WTC11 (cell line): ENCODE measurements at regions not wholly inside any gene's neighbourhood (a gene's known extent, or its start where the extent isn't known, plus 50 kb on each side); places are given as distances from the start of the nearest gene placed in this dataset.

Source experiments
- ATAC-seq: fragments of 200-7000 bp; cut with Tn5 transposase; 2 replicates; pipeline ENCODE4 v1.10.0; 2021; ENCODE audit warnings: mild to moderate bottlenecking, moderate library complexity
- CTCF ChIA-PET: fragments of 300-600 bp; sonication (Branson Sonifier 250); formaldehyde crosslinking; loops from one replicate; lab custom pipeline; 2021; ENCODE audit warnings: antibody characterized with exemption; lab: Charles Lee
- POLR2A ChIA-PET: fragments of 350-600 bp; sonication (Branson Sonifier 250); formaldehyde crosslinking; loops from one replicate; lab custom pipeline; 2021; ENCODE audit warnings: antibody characterized with exemption; lab: Charles Lee
- DNase-seq: peaks from one replicate; pipeline ENCODE4 v3.0.0; 2021; ENCODE audit warnings: low spot score
- H3K27ac Mint-ChIP-seq: 2 replicates; pipeline ENCODE4 v1.8.0; 2021; ENCODE audit warnings: mixed read lengths
- H3K27me3 Mint-ChIP-seq: 2 replicates; pipeline ENCODE4 v1.8.0; 2021; ENCODE audit warnings: low read depth, mild to moderate bottlenecking, moderate library complexity, mixed read lengths
- H3K36me3 Mint-ChIP-seq: 2 replicates; pipeline ENCODE4 v1.8.0; 2021; ENCODE audit warnings: mixed read lengths
- H3K4me1 Mint-ChIP-seq: 2 replicates; pipeline ENCODE4 v1.8.0; 2022; ENCODE audit warnings: mixed read lengths
- H3K4me3 Mint-ChIP-seq: 2 replicates; pipeline ENCODE4 v1.8.0; 2021; ENCODE audit warnings: mild to moderate bottlenecking, moderate library complexity, mixed read lengths
- H3K9me3 Mint-ChIP-seq: 2 replicates; pipeline ENCODE4 v1.8.0; 2021; ENCODE audit warnings: mixed read lengths
- CREB1 ChIP-seq: sonication (generic); formaldehyde crosslinking; IDR thresholded peaks from 2 replicates; pipeline ENCODE4 v1.8.0; 2023; ENCODE audit warnings: mild to moderate bottlenecking, missing genetic modification reagents
- JUN ChIP-seq: sonication (generic); formaldehyde crosslinking; IDR thresholded peaks from 2 replicates; pipeline ENCODE4 v1.8.0; 2023; ENCODE audit warnings: mild to moderate bottlenecking, missing genetic modification reagents
- MXD4 ChIP-seq: fragments of 250-450 bp; sonication (Bioruptor Pico); IDR thresholded peaks from 2 replicates; pipeline ENCODE4 v1.8.0; 2021; ENCODE audit warnings: mild to moderate bottlenecking, moderate library complexity, borderline replicate concordance
- OVOL2 ChIP-seq: fragments of 250-450 bp; sonication (Bioruptor Pico); IDR thresholded peaks from 2 replicates; pipeline ENCODE4 v1.9.0; 2021; ENCODE audit warnings: mild to moderate bottlenecking, borderline replicate concordance
- RORB ChIP-seq: fragments of 250-450 bp; sonication (Bioruptor Pico); IDR thresholded peaks from 2 replicates; pipeline ENCODE4 v1.9.0; 2021; ENCODE audit warnings: mild to moderate bottlenecking
- SMAD4 ChIP-seq: sonication (generic); formaldehyde crosslinking; IDR thresholded peaks from 2 replicates; pipeline ENCODE4 v1.8.0; 2022; ENCODE audit warnings: mild to moderate bottlenecking, missing genetic modification reagents
- STAT6 ChIP-seq: sonication (generic); formaldehyde crosslinking; conservative IDR thresholded peaks from 2 replicates; pipeline ENCODE4 v1.8.1; 2023; ENCODE audit warnings: mild to moderate bottlenecking, low read depth, missing genetic modification reagents, moderate library complexity
- TP53 ChIP-seq: sonication (generic); formaldehyde crosslinking; IDR thresholded peaks from 2 replicates; pipeline ENCODE4 v1.8.1; 2023; ENCODE audit warnings: mild to moderate bottlenecking, missing genetic modification reagents
- ZNF317 ChIP-seq: sonication (generic); formaldehyde crosslinking; IDR thresholded peaks from 2 replicates; pipeline ENCODE4 v1.8.1; 2023; ENCODE audit warnings: low read depth, mild to moderate bottlenecking, moderate library complexity, missing genetic modification reagents, borderline replicate concordance
- ZNF396 ChIP-seq: fragments of 250-450 bp; sonication (Bioruptor Pico); IDR thresholded peaks from 2 replicates; pipeline ENCODE4 v1.8.0; 2021; ENCODE audit warnings: mild to moderate bottlenecking, moderate library complexity, borderline replicate concordance
- ZNF425 ChIP-seq: fragments of 250-450 bp; sonication (Bioruptor Pico); conservative IDR thresholded peaks from 2 replicates; pipeline ENCODE4 v1.9.0; 2021; ENCODE audit warnings: mild to moderate bottlenecking
- TF ChIP-seq, protein P1 (sequence below): sonication (generic); formaldehyde crosslinking; IDR thresholded peaks from 2 replicates; pipeline ENCODE4 v1.8.0; 2023; ENCODE audit warnings: missing genetic modification reagents, mild to moderate bottlenecking, borderline replicate concordance
- TF ChIP-seq, protein P2 (sequence below): sonication (generic); formaldehyde crosslinking; IDR thresholded peaks from 2 replicates; pipeline ENCODE4 v1.8.1; 2022; ENCODE audit warnings: low read depth, missing genetic modification reagents, borderline replicate concordance

DNA sequence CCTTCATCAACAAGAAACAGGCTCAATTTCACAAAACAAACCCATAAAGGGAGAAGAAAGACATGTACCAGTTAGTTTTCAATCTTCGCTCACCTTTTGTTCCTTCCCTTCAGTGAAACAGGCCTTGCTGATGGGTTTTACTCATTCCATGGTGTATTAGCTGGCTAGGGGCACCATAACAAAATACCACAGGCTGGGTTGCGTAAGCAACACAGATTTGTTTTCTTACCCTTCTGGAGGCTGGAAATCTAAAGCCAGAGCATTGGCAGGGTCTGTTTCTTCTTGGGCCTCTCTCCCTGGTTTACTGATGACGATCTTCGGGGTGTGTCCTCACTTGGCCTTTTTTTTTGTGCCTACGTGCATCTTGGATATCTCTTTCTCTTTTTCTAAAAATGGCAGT lies 383.4 kb upstream of the RBFOX1 start (continued):
- no peak for TF ChIP-seq OVOL2 (CRISPR knock-in tag)

DNA sequence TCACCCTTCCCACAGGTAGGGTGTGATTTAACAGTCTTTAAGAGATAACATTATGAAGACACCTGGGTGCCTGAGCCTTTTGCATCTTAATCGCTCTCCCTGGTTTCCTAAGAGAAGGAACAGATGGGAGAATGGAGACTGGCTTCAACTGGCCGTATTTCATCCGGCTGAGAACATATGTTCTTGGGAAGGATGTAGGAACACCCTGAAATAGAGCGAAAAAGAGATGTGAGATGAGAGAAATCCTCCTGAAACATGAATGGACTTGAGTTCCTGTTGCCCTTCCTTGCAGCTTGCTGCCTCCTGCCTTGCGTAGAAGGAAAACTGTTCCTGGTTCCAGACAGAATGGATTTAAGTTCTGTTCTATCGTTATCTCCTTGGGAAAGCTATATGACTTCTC lies 385.4 kb upstream of the RBFOX1 start:
- Mint-ChIP-seq H3K27ac (no peak overlapping the region), H3K9me3 (peaks cover 70% of the 10 kb centered on the region), H3K4me3 (no peak overlapping the region), H3K27me3 (peaks cover 6% of the 10 kb centered on the region), H3K36me3 (peaks cover 68% of the 10 kb centered on the region), H3K4me1 (no peaks in the 10 kb centered on the region)
- TF ChIP-seq TP53 (CRISPR knock-in tag) = no peak
- no peak for TF ChIP-seq MXD4 (CRISPR knock-in tag)
- TF ChIP-seq, protein P1, sequence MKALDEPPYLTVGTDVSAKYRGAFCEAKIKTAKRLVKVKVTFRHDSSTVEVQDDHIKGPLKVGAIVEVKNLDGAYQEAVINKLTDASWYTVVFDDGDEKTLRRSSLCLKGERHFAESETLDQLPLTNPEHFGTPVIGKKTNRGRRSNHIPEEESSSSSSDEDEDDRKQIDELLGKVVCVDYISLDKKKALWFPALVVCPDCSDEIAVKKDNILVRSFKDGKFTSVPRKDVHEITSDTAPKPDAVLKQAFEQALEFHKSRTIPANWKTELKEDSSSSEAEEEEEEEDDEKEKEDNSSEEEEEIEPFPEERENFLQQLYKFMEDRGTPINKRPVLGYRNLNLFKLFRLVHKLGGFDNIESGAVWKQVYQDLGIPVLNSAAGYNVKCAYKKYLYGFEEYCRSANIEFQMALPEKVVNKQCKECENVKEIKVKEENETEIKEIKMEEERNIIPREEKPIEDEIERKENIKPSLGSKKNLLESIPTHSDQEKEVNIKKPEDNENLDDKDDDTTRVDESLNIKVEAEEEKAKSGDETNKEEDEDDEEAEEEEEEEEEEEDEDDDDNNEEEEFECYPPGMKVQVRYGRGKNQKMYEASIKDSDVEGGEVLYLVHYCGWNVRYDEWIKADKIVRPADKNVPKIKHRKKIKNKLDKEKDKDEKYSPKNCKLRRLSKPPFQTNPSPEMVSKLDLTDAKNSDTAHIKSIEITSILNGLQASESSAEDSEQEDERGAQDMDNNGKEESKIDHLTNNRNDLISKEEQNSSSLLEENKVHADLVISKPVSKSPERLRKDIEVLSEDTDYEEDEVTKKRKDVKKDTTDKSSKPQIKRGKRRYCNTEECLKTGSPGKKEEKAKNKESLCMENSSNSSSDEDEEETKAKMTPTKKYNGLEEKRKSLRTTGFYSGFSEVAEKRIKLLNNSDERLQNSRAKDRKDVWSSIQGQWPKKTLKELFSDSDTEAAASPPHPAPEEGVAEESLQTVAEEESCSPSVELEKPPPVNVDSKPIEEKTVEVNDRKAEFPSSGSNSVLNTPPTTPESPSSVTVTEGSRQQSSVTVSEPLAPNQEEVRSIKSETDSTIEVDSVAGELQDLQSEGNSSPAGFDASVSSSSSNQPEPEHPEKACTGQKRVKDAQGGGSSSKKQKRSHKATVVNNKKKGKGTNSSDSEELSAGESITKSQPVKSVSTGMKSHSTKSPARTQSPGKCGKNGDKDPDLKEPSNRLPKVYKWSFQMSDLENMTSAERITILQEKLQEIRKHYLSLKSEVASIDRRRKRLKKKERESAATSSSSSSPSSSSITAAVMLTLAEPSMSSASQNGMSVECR (CRISPR knock-in tag) = no peak
- TF ChIP-seq ZNF425 (CRISPR knock-in tag) = no peak
- no peak for TF ChIP-seq ZNF396 (CRISPR knock-in tag)
- TF ChIP-seq CREB1 (CRISPR knock-in tag) = no peak
- TF ChIP-seq, protein P2, sequence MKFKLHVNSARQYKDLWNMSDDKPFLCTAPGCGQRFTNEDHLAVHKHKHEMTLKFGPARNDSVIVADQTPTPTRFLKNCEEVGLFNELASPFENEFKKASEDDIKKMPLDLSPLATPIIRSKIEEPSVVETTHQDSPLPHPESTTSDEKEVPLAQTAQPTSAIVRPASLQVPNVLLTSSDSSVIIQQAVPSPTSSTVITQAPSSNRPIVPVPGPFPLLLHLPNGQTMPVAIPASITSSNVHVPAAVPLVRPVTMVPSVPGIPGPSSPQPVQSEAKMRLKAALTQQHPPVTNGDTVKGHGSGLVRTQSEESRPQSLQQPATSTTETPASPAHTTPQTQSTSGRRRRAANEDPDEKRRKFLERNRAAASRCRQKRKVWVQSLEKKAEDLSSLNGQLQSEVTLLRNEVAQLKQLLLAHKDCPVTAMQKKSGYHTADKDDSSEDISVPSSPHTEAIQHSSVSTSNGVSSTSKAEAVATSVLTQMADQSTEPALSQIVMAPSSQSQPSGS (CRISPR knock-in tag) = no peak
- ChIA-PET CTCF (no interaction called here), POLR2A (no interaction called here)
- no peak for DNase-seq
- ATAC-seq = no peak

DNA sequence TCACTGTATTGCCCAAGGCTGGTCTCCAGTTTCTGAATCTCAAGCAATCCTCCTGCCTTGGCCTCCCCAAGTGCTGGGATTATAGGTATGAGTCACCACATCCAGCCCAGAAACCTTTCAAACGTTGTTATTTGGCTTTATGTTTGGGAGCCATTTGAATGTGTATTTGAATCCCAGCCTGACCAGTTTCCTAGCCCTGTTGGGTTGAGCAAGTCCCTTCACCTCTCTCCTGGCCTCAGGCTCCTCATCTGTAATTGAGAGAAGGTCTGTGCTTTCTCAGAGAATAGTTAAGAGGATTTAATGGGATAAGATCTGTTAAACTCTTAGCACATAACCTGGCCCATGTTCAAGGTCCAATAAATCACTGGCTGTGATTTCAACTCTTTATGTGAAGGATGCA lies 385.8 kb upstream of the RBFOX1 start:
- Mint-ChIP-seq H3K4me1 (no peaks in the 10 kb centered on the region), H3K27ac (no peak overlapping the region), H3K4me3 (no peak overlapping the region), H3K9me3 (peaks cover 67% of the 10 kb centered on the region), H3K36me3 (peaks cover 65% of the 10 kb centered on the region), H3K27me3 (peaks cover 6% of the 10 kb centered on the region)
- DNase-seq (no peak), ATAC-seq (no peak)
- ChIA-PET POLR2A (no interaction called here), CTCF (no interaction called here)
- TF ChIP-seq ZNF317 (CRISPR knock-in tag) = no peak
- no peak for TF ChIP-seq RORB (CRISPR knock-in tag)
- TF ChIP-seq JUN = no peak

DNA sequence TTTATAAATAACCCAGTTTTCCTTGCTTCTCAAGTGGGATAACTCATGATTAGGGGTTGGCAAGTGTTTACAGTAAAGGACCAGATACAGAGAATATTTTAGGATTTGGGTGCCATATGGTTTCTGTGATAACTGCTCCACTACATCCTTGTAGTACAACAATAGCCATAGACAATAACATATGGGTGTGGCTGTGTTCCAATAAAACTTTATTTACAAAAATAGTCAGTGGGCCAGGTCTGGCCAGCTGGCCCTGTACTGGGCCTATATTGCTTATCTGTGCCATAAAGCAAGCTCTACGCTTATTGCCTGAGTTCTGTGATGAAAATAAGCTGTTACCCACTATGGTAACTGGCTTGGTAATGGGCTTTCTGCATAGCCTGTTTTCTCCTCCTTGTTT lies 386.5 kb upstream of the RBFOX1 start:
- Mint-ChIP-seq H3K27ac (no peak overlapping the region), H3K4me3 (no peak overlapping the region), H3K36me3 (peaks cover 66% of the 10 kb centered on the region), H3K27me3 (peaks cover 6% of the 10 kb centered on the region), H3K4me1 (no peaks in the 10 kb centered on the region), H3K9me3 (peaks cover 66% of the 10 kb centered on the region)
- no peak for DNase-seq
- ChIA-PET POLR2A (no interaction called here), CTCF (no interaction called here)
- no peak for TF ChIP-seq STAT6 (CRISPR knock-in tag)
- TF ChIP-seq SMAD4 = no peak
- TF ChIP-seq, all 79 proteins: peak for 0
- ATAC-seq = no peak
